ENCODE measurements at regions not wholly inside any gene's neighbourhood (a gene's known extent, or its start where the extent isn't known, plus 50 kb on each side); places are given as distances from the start of the nearest gene placed in this dataset.

DNA sequence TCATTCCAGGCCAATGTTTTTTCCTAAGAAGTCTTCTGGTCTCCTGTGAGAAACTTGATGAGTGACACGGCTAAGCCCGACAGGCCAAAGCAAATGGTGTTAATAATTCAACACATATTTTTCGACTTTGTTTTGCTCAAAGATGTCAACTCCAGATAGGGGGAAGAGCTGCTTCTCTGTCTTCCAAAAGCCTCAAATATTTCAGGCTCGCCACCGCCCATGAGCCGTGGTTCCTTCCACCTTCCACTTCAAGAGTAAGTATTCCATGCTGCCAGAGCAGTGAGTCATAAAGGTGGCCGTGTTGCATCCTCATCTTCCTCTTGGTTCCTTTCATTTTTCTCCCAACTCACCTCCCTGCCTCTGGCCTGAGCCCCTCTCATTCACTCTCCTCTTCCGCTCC lies 272.6 kb downstream of the EFNB2 start:
- H3K79me2 ChIP-seq (ENCODE audit: insufficient read depth, low read depth), result no peaks in the 10 kb centered on the region
- H3K4me2 ChIP-seq, result no peak overlapping the region
- no peaks in the 10 kb centered on the region for H3K27me3 ChIP-seq (ENCODE audit: insufficient read depth, low read depth)
- no peaks in the 10 kb centered on the region for H4K20me1 ChIP-seq (ENCODE audit: insufficient read depth)
- H3K27ac ChIP-seq, result no peak overlapping the region
- H3K4me1 ChIP-seq (ENCODE audit: low read depth, poor library complexity, severe bottlenecking), result no peaks in the 10 kb centered on the region
- H2AFZ ChIP-seq (ENCODE audit: low read depth), result no peak overlapping the region
- TF ChIP-seq, protein P1, sequence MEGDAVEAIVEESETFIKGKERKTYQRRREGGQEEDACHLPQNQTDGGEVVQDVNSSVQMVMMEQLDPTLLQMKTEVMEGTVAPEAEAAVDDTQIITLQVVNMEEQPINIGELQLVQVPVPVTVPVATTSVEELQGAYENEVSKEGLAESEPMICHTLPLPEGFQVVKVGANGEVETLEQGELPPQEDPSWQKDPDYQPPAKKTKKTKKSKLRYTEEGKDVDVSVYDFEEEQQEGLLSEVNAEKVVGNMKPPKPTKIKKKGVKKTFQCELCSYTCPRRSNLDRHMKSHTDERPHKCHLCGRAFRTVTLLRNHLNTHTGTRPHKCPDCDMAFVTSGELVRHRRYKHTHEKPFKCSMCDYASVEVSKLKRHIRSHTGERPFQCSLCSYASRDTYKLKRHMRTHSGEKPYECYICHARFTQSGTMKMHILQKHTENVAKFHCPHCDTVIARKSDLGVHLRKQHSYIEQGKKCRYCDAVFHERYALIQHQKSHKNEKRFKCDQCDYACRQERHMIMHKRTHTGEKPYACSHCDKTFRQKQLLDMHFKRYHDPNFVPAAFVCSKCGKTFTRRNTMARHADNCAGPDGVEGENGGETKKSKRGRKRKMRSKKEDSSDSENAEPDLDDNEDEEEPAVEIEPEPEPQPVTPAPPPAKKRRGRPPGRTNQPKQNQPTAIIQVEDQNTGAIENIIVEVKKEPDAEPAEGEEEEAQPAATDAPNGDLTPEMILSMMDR (conservative IDR thresholded peaks at IDR 0.05; ENCODE audit: low read depth, low read length), result no peak
- no peaks in the 10 kb centered on the region for H3K36me3 ChIP-seq (ENCODE audit: insufficient read depth)
- no peak overlapping the region for H3K9ac ChIP-seq
- no peak overlapping the region for H3K4me3 ChIP-seq (IDR thresholded peaks at IDR 0.05; ENCODE audit: insufficient read depth, low read depth, low read length)

DNA sequence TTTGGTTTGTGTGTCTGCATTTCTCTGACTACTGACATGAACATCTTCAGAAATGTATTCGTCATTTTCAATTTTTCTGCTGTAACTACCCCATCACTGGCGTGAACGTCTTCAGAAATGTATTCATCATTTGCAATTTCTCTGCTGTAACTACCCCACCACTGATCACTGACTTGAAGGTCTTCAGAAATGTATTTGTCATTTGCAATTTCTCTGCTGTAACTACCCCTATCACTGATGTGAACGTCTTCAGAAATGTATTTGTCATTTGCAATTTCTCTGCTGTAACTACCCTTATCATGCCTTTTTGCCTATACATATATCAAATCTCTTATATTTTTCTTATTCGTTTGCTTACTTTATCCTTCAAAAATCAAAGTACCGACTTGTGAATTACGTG lies 274.0 kb downstream of the EFNB2 start:
- no peaks in the 10 kb centered on the region for H4K20me1 ChIP-seq (ENCODE audit: insufficient read depth)
- H3K9ac ChIP-seq, result no peak overlapping the region
- H3K27me3 ChIP-seq (ENCODE audit: insufficient read depth, low read depth), result no peaks in the 10 kb centered on the region
- H3K4me2 ChIP-seq, result no peak overlapping the region
- no peaks in the 10 kb centered on the region for H3K79me2 ChIP-seq (ENCODE audit: insufficient read depth, low read depth)
- H3K36me3 ChIP-seq (ENCODE audit: insufficient read depth), result no peaks in the 10 kb centered on the region
- no peak overlapping the region for H3K27ac ChIP-seq
- TF ChIP-seq, protein P1 (conservative IDR thresholded peaks at IDR 0.05; ENCODE audit: low read depth, low read length), result no peak
- H3K4me3 ChIP-seq (IDR thresholded peaks at IDR 0.05; ENCODE audit: insufficient read depth, low read depth, low read length), result no peak overlapping the region
- H3K4me1 ChIP-seq (ENCODE audit: low read depth, poor library complexity, severe bottlenecking), result no peaks in the 10 kb centered on the region
- no peak overlapping the region for H2AFZ ChIP-seq (ENCODE audit: low read depth)

DNA sequence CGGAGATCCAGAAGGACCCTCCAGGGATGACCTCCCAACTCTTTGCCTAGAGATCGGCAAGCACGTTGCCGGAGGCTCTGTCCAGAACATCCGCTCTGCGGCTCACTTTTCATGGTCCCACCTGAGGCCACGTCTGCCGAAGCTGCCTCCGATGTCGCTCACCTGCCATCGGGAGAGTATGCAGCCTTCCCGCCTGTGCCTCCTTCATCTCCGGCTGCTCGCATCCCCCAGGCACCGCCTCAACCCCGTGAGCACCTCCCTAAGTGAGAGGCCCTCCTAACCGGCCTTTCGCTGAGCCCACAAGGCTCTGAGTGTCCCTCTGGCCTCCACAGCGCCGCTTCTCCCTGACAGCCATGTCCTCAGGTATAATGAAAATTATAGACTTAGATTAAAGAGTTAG lies 275.1 kb downstream of the EFNB2 start:
- Histone ChIP-seq H2AFZ (ENCODE audit: low read depth) (no peak overlapping the region), H3K27me3 (ENCODE audit: insufficient read depth, low read depth) (no peaks in the 10 kb centered on the region), H3K79me2 (ENCODE audit: insufficient read depth, low read depth) (no peaks in the 10 kb centered on the region), H3K27ac (no peak overlapping the region), H3K4me2 (no peak overlapping the region), H3K9ac (no peak overlapping the region), H3K4me3 (IDR thresholded peaks at IDR 0.05; ENCODE audit: insufficient read depth, low read depth, low read length) (no peak overlapping the region), H4K20me1 (ENCODE audit: insufficient read depth) (no peaks in the 10 kb centered on the region), H3K4me1 (ENCODE audit: low read depth, poor library complexity, severe bottlenecking) (no peaks in the 10 kb centered on the region), H3K36me3 (ENCODE audit: insufficient read depth) (no peaks in the 10 kb centered on the region)
- TF ChIP-seq, protein P1 (conservative IDR thresholded peaks at IDR 0.05; ENCODE audit: low read depth, low read length), result no peak

DNA sequence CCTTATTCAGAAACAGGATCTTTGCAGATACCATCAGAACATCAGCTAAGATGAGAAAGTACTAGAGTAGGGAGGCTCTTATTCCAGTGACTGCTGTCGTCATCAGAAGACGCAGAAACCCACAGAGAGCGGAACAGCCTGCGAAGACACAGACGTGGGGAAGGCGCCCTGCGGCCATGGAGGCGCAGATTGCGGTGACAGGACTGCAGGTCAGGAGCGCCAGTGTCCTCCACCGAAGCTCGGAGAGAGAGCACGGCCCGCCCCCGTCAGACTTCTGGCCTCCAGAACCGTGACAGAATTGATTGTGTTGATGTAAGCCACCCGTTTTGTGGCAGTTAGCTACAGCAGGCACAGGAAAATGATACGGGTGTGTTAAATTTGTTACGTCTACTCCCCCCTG lies 275.5 kb downstream of the EFNB2 start:
- Histone ChIP-seq H3K27me3 (ENCODE audit: insufficient read depth, low read depth) (no peaks in the 10 kb centered on the region), H3K79me2 (ENCODE audit: insufficient read depth, low read depth) (no peaks in the 10 kb centered on the region), H3K27ac (no peak overlapping the region), H3K9ac (no peak overlapping the region), H3K36me3 (ENCODE audit: insufficient read depth) (no peaks in the 10 kb centered on the region), H3K4me2 (no peak overlapping the region), H3K4me1 (ENCODE audit: low read depth, poor library complexity, severe bottlenecking) (no peaks in the 10 kb centered on the region), H2AFZ (ENCODE audit: low read depth) (no peak overlapping the region), H3K4me3 (IDR thresholded peaks at IDR 0.05; ENCODE audit: insufficient read depth, low read depth, low read length) (no peak overlapping the region), H4K20me1 (ENCODE audit: insufficient read depth) (no peaks in the 10 kb centered on the region)
- TF ChIP-seq, protein P1 (conservative IDR thresholded peaks at IDR 0.05; ENCODE audit: low read depth, low read length), result no peak

Measured in KMS-11 (cell line).